Chondrocyte (in vitro differentiated cells): ENCODE measurements at regions not wholly inside any gene's neighbourhood (a gene's known extent, or its start where the extent isn't known, plus 50 kb on each side); places are given as distances from the start of the nearest gene placed in this dataset.

Source experiments
- DNase-seq: peaks from one replicate; pipeline ENCODE4 v3.0.0; 2021; ENCODE audit warnings: mixed read lengths, low spot score
- H3K27ac Mint-ChIP-seq: one replicate; pipeline ENCODE4 v1.8.0; 2021; ENCODE audit warnings: mild to moderate bottlenecking, moderate library complexity, mixed read lengths; ENCODE audit not compliant: unreplicated experiment
- H3K27me3 Mint-ChIP-seq: 2 replicates; pipeline ENCODE4 v1.8.0; 2021; ENCODE audit warnings: low read depth, mixed read lengths
- H3K36me3 Mint-ChIP-seq: 2 replicates; pipeline ENCODE4 v1.8.0; 2021; ENCODE audit warnings: low read depth, mixed read lengths
- H3K4me1 Mint-ChIP-seq: 2 replicates; pipeline ENCODE4 v1.8.0; 2021; ENCODE audit warnings: low read depth, mild to moderate bottlenecking, mixed read lengths
- H3K4me3 Mint-ChIP-seq: one replicate; pipeline ENCODE4 v1.8.0; 2021; ENCODE audit warnings: mild to moderate bottlenecking, moderate library complexity, mixed read lengths; ENCODE audit not compliant: unreplicated experiment
- H3K9me3 Mint-ChIP-seq: 2 replicates; pipeline ENCODE4 v1.8.0; 2021; ENCODE audit warnings: low read depth, mixed read lengths
- TF ChIP-seq, protein P1 (sequence below): fragments of 200-600 bp; sonication (generic); IDR thresholded peaks from 2 replicates; pipeline ENCODE4 v1.5.0; 2021; ENCODE audit warnings: antibody characterized with exemption, mild to moderate bottlenecking, moderate library complexity

DNA sequence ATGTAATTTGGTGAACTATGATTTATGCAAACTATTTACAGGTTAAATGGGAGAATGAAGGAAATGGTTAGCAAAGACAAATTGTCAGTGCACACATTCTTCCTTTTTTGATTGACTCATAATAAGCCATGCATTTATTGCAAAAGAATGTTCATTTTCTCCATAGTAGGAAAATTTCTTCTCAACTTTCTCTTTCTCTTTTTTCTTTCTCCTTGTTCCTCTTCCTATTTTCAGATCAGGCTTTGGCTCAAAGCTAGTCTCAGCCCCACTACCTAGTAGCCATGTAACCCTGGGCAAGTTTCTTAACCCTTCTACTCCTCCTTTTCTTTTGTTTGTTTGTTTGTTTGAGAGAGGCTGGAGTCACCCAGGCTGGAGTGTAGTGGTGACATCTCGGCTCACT, 156.6 kb downstream of the PIK3R1 start:
- Mint-ChIP-seq H3K27me3 (no peaks in the 10 kb centered on the region), H3K36me3 (no peaks in the 10 kb centered on the region), H3K4me1 (peaks cover 19% of the 10 kb centered on the region), H3K4me3 (no peak overlapping the region), H3K9me3 (peaks cover 5% of the 10 kb centered on the region), H3K27ac (no peak overlapping the region)
- DNase-seq: no peak
- TF ChIP-seq, protein P1, sequence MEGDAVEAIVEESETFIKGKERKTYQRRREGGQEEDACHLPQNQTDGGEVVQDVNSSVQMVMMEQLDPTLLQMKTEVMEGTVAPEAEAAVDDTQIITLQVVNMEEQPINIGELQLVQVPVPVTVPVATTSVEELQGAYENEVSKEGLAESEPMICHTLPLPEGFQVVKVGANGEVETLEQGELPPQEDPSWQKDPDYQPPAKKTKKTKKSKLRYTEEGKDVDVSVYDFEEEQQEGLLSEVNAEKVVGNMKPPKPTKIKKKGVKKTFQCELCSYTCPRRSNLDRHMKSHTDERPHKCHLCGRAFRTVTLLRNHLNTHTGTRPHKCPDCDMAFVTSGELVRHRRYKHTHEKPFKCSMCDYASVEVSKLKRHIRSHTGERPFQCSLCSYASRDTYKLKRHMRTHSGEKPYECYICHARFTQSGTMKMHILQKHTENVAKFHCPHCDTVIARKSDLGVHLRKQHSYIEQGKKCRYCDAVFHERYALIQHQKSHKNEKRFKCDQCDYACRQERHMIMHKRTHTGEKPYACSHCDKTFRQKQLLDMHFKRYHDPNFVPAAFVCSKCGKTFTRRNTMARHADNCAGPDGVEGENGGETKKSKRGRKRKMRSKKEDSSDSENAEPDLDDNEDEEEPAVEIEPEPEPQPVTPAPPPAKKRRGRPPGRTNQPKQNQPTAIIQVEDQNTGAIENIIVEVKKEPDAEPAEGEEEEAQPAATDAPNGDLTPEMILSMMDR: no peak

DNA sequence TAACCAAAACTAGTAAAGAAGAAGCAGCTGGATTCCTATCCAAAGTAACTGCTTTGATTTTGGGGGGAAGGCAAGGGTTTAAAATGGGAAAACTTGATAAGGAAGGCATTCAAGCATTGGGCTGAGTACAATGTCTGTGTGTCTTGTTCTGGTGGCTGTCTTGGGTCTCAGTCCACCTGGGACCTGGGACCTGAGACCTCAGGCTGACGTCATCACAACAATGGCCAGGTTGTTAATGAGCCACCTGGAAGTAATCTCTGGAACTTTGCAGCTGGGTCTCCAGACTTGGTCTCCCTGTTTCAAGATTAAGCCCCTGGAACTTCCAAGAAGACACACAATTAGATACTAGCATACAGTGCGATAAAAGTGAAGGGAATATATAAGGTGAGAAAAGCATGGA, 157.5 kb downstream of the PIK3R1 start:
- Mint-ChIP-seq H3K9me3 (peaks cover 5% of the 10 kb centered on the region), H3K4me3 (no peak overlapping the region), H3K36me3 (no peaks in the 10 kb centered on the region), H3K27me3 (no peaks in the 10 kb centered on the region), H3K27ac (no peak overlapping the region), H3K4me1 (peaks cover 19% of the 10 kb centered on the region)
- TF ChIP-seq, protein P1: no peak
- no peak for DNase-seq

DNA sequence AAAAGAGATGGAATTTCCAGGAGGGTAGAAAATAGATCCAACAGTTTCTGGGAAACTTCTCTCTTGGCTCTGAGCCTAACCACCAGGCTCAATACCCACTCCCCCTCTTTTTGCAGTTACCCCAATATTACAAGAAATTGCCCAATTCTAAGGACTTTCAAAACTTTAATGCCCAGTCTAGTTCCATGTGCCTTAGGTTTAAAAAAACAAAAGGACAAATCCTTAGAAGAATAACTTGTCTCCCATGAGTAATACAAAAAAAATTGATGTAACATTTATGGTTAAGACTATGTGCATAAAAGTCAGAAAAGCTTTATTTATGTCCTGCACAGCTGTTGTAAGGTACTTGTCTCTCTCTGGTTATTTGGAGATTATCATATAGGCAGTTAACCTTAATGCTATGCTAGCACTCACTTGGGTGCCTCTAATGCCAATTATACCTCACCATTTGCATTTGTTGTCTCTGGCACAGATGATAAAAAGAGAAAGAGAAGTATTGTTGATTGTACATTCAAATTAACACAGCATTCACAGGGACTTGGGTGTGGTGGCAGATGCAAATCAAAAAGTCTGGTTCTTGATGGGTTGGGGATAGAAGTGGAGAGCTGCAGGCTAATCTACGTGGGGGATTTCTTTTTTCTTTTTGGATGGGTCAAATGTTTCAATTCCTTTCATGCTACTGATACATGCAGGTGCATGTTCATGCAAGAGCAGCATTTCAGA, 159.4 kb downstream of the PIK3R1 start:
- Mint-ChIP-seq H3K36me3 (no peaks in the 10 kb centered on the region), H3K27ac (no peak overlapping the region), H3K4me3 (no peak overlapping the region), H3K9me3 (peaks cover 5% of the 10 kb centered on the region), H3K4me1 (peaks cover 14% of the 10 kb centered on the region), H3K27me3 (no peaks in the 10 kb centered on the region)
- no peak for DNase-seq
- TF ChIP-seq, protein P1: no peak

DNA sequence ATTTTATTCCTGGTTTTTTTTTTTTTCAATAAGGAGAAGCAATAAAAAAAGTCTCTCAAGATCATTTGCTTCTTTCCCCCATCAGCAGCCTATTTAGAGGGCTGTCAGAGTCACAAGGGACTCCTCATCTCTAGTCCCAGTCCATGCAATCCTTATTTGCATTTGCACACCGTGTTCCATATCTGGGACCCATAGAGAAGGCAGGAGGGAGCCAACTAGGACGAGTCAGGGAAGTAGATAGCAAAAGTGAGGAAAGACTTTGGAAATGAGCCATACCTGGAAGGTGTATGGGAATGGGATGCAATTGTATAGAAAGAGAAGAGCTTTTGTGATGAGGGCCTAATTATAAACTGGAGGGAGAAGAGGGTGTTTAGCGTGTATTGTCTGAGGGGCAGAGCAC, 160.0 kb downstream of the PIK3R1 start:
- DNase-seq: no peak
- Mint-ChIP-seq H3K4me1 (peaks cover 14% of the 10 kb centered on the region), H3K9me3 (peaks cover 5% of the 10 kb centered on the region), H3K27ac (no peak overlapping the region), H3K27me3 (no peaks in the 10 kb centered on the region), H3K36me3 (no peaks in the 10 kb centered on the region), H3K4me3 (no peak overlapping the region)
- TF ChIP-seq, protein P1: no peak

DNA sequence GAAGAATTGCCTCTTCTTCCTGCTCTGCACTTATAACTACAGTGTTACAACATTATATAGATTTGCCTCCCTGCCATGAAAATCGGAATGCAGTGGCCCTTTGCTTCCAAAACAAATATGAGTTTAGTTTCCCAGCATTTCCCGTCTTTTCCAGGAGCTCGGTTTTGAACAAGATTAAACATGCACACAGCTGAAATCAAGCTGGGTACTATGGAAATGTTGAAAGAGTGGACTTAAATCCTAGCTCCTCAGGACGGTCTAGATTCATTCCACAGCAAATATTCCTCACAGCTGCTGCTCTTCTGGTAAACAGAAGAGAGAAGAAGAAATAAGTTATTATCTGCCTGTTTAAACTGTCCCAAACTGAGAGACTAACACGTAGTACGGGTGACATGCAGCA, 161.4 kb downstream of the PIK3R1 start:
- Mint-ChIP-seq H3K9me3 (peaks cover 5% of the 10 kb centered on the region), H3K4me1 (peaks cover 16% of the 10 kb centered on the region), H3K4me3 (no peak overlapping the region), H3K27me3 (no peaks in the 10 kb centered on the region), H3K27ac (peak overlapping the region; percentile 41), H3K36me3 (no peaks in the 10 kb centered on the region)
- no peak for DNase-seq
- TF ChIP-seq, protein P1: no peak
